Effector memory CD8-positive, alpha-beta T cell (primary cell): ENCODE measurements at regions not wholly inside any gene's neighbourhood (a gene's known extent, or its start where the extent isn't known, plus 50 kb on each side); places are given as distances from the start of the nearest gene placed in this dataset.
"Not testable (repeated sequence)": the region's sequence is repeated elsewhere in the genome, so short reads cannot be mapped to it uniquely, and the experiment has no call there.

Experiments
- ATAC-seq: fragments of 150-1000 bp; cut with Tn5 transposase; replicated peaks from 2 replicates; pipeline ENCODE4 v1.10.0; 2021; ENCODE audit warnings: mild to moderate bottlenecking, moderate library complexity
- DNase-seq, 3 experiments: peaks; one replicate each; pipeline ENCODE4 v3.0.0; 2021
- H3K27ac Mint-ChIP-seq, 2 donors: one replicate each; pipeline ENCODE4 v1.8.0; 2022; ENCODE audit warnings: mild to moderate bottlenecking in 2 of 2, mixed read lengths in 2 of 2, moderate library complexity in 2 of 2
- H3K27me3 Mint-ChIP-seq, 2 donors: one replicate each; pipeline ENCODE4 v1.8.0; 2022; ENCODE audit warnings: mixed read lengths in 2 of 2
- H3K36me3 Mint-ChIP-seq: one replicate; pipeline ENCODE4 v1.8.0; 2022; ENCODE audit warnings: mild to moderate bottlenecking, moderate library complexity, mixed read lengths; ENCODE audit not compliant: insufficient read depth
- H3K4me1 Mint-ChIP-seq, 2 donors: one replicate each; pipeline ENCODE4 v1.8.0; 2022; ENCODE audit warnings: low read depth in 2 of 2, mixed read lengths in 2 of 2
- H3K4me3 Mint-ChIP-seq, 2 donors: one replicate each; pipeline ENCODE4 v1.8.0; 2022; ENCODE audit warnings: mild to moderate bottlenecking in 2 of 2, mixed read lengths in 2 of 2, moderate library complexity in 2 of 2
- H3K9me3 Mint-ChIP-seq, 2 donors: one replicate each; pipeline ENCODE4 v1.8.0; 2022; ENCODE audit warnings: mixed read lengths in 2 of 2

DNA sequence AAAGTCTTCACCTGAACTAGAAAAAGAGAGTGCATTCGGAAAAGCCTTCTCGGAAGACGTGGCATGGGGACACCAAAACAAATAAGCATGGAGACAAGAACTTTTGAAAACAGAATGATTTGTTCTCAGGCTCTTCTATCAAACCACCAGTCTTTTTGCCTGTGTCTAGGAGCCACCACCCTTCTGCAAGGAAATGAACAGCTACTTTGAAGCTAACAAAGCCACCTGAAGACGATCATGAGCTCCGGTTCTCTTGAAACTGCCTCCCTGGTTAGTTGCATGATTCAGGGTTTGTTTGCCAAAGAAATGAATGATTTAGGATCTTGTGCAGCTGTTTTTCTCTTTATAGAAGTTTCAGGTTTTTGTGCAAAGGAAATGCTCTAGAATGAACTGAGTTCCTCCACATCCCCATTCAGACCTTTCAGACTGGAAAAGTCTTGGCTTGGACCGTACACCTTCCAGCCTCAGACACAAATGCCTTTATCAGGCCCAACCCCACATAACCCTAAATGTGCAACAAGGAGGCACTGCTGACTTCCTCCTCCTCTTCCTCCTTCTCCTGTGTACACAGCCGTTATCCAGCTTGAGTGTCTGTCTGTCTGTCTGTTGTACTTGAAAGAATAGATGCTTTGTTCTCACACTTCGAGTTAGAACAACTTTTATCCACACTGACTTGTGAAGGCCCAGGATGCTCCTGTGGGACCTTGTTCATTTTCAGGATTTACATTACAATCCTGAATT is 334.8 kb upstream of the KLF3 start:
- H3K4me1 Mint-ChIP-seq = peaks cover 0 to 5% of the 10 kb centered on the region in 2 donors
- no peak overlapping the region for H3K4me3 Mint-ChIP-seq
- H3K9me3 Mint-ChIP-seq = no peaks in the 10 kb centered on the region
- no peaks in the 10 kb centered on the region for H3K36me3 Mint-ChIP-seq
- no peak for ATAC-seq
- H3K27ac Mint-ChIP-seq = peak overlapping the region in 1 of 2 donors; percentile 31
- DNase-seq = no peak
- no peaks in the 10 kb centered on the region for H3K27me3 Mint-ChIP-seq

DNA sequence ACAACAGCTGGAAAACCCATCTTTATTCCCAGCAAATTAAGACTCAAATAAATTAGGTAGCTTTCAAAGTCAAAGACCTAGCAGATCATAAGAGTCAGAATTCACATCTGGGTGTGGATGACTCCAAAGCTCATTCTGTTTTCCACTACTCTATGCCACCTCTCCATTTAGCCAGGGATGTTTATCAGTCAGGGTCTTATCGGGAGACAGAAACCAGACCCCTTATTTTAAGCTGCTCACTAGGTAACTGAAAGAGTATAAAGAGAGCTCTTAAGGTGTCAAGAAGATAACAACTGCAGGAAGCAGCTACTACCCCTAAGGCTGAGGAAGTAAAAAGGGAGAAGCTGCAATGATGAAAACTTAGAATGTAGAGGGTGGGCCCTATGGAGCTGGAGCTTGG is 333.7 kb upstream of the KLF3 start:
- ATAC-seq (no peak), DNase-seq (no peak)
- no peak overlapping the region for H3K27ac Mint-ChIP-seq
- H3K4me1 Mint-ChIP-seq = peaks cover 3 to 13% of the 10 kb centered on the region in 2 donors
- no peaks in the 10 kb centered on the region for H3K9me3 Mint-ChIP-seq
- H3K4me3 Mint-ChIP-seq = no peak overlapping the region
- peaks cover 3% of the 10 kb centered on the region for H3K36me3 Mint-ChIP-seq
- no peaks in the 10 kb centered on the region for H3K27me3 Mint-ChIP-seq

DNA sequence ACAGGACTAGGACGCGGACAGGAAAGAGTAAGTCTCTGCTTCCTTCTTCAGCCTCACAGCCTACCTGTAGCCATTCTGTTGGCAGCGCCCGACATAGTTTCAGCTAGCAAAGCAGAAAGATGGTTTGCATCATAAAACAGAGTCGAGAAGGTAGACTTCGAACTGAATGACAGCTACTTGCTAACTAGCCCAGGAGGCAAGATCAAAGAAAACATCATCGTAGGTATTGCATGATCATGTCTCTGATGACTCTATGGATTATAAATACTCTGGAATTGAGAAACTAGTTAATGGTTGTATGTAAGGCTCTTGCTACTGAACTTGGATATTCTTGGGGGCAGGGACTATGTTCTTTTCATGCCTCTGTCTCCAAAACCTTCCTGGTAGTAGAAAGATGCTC is 333.1 kb upstream of the KLF3 start:
- no peak overlapping the region for H3K4me3 Mint-ChIP-seq
- no peak overlapping the region for H3K27ac Mint-ChIP-seq
- DNase-seq = no peak
- ATAC-seq = no peak
- H3K36me3 Mint-ChIP-seq = peaks cover 6% of the 10 kb centered on the region
- no peaks in the 10 kb centered on the region for H3K27me3 Mint-ChIP-seq
- no peaks in the 10 kb centered on the region for H3K9me3 Mint-ChIP-seq
- H3K4me1 Mint-ChIP-seq = peaks cover 7 to 18% of the 10 kb centered on the region in 2 donors

DNA sequence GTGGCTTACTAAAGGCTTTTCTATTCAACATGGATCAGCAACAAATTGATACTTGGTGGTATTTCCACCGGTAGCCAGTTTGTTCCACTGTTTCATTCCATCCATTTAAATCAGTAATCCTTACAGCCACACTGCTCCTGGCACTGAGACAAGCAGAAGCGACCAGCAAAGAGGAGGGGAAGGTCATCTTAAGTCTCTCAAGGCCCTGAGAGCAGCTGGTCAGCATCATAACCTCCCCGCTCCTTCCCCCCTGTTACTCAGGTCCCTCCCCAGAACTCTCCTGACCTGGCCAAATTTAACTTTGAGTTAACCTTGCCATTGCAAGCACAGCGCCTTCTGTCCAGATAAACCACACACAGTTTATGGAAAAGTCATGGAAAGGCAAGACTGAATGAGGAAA is 331.3 kb upstream of the KLF3 start:
- peaks cover 6% of the 10 kb centered on the region for H3K36me3 Mint-ChIP-seq
- no peak overlapping the region for H3K4me3 Mint-ChIP-seq
- H3K4me1 Mint-ChIP-seq = peaks cover 7 to 18% of the 10 kb centered on the region in 2 donors
- no peak overlapping the region for H3K27ac Mint-ChIP-seq
- no peak for DNase-seq
- no peak for ATAC-seq
- H3K9me3 Mint-ChIP-seq = peaks cover 0 to 1% of the 10 kb centered on the region in 2 donors
- H3K27me3 Mint-ChIP-seq = no peaks in the 10 kb centered on the region

DNA sequence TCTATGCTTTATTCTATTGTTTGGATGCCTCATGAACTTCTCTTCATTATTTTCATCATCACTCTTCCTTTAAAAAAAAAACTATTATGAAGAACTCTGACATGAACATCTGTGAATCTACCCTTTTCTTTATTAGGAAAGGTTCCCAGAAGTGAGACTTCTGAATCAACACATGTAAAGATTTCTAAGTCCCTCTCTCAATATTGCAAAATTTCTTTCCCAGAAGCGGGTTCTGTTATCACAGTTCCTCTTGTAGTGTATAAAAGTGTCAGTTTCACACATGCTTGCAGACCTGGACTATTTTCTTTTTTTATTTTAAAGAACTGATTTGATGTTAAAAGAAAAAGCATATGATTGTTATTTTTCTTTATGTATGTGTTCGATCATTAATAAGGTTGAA is 330.8 kb upstream of the KLF3 start:
- H3K36me3 Mint-ChIP-seq = peaks cover 6% of the 10 kb centered on the region
- no peak for DNase-seq
- H3K4me1 Mint-ChIP-seq = peaks cover 7 to 15% of the 10 kb centered on the region in 2 donors
- no peaks in the 10 kb centered on the region for H3K27me3 Mint-ChIP-seq
- H3K4me3 Mint-ChIP-seq = no peak overlapping the region
- H3K9me3 Mint-ChIP-seq = peaks cover 2 to 6% of the 10 kb centered on the region in 2 donors
- ATAC-seq = no peak
- H3K27ac Mint-ChIP-seq = no peak overlapping the region

DNA sequence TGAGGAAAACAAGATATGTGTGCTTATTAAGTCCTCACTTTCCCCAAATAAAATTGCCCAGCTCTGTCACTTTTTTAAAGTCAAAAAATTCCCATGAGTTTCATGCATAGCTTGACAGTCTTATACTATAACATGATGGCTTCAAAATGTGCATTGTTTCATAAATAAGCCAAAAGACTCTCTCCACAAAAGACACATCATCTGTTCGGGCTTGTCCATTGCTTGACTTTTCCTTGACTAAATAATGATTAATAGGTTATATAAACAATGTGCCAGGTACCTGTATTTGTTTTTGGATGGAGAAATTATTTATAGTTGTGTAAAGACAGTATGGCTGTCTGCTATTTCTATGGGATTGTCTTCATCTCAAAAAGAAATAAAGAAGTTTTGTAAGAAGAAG is 329.2 kb upstream of the KLF3 start:
- Mint-ChIP-seq H3K27me3 (no peaks in the 10 kb centered on the region), H3K36me3 (peaks cover 6% of the 10 kb centered on the region), H3K9me3 (peaks cover 8 to 13% of the 10 kb centered on the region in 2 donors), H3K4me1 (peaks cover 7 to 13% of the 10 kb centered on the region in 2 donors), H3K4me3 (peak overlapping the region in 1 of 2 donors; percentile 13), H3K27ac (no peak overlapping the region)
- DNase-seq = no peak
- ATAC-seq = no peak

DNA sequence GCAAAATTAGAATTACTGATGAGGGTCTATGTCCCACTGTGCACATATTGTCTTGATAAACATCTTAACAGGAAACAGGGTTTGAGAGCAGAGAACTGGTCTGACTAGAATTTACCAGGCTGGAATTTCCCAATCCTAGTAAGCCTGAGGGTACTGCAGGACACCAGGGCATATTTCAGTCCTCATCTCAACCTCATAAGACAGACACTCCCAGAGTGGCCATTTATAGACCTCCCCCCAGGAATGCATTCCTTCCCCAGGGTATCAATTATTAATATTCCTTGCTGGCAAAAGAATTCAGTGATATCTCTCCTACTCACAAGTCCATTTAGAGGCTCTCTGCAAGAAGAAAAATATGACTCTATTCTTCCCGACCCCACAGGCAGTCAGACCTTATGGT is 325.1 kb upstream of the KLF3 start:
- not testable (repeated sequence) for H3K27ac Mint-ChIP-seq, H3K4me3 Mint-ChIP-seq, ATAC-seq, DNase-seq, H3K27me3 Mint-ChIP-seq, H3K36me3 Mint-ChIP-seq
- Mint-ChIP-seq H3K4me1 (peaks cover 7 to 13% of the 10 kb centered on the region in 2 donors), H3K9me3 (peaks cover 8 to 13% of the 10 kb centered on the region in 2 donors)

DNA sequence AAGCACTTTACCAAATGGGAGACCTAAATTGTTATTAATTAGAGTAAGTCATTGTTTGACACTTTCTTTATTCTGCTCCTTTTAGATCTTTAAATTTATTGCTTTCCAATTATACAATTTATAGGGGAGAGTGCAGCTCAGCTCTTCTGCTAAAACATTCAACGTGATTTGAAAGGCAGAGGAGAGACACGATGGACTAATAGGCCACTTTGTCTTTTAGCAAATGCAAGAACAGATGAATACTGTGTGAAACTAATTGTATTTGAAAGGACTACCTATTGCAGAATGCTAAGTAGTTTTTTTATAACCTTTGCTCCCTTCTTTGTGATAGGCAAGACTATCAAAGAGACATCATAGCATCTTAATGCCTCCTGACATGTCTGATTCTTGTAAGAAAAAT is 320.4 kb upstream of the KLF3 start:
- H3K27ac Mint-ChIP-seq = no peak overlapping the region

DNA sequence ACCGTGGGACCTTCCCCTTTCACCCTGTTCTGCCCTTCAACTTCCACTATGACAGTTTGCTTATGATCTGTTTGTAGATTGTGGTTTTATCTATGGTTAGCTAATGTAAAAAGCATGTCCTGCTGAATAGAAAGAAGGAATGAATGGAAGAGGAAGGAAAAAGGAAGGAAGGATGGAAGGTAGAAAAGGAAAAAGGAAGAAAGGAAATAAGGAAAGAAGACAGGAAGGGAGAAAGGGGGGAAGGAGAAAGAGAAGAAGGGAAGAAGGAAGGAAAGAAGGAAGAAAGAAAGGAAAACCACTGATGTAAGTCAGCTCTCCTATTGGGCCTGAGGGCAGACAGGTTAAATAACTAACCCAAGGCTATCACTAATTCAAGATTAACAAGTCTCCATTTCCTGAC is 319.1 kb upstream of the KLF3 start:
- no peak overlapping the region for H3K4me3 Mint-ChIP-seq
- no peaks in the 10 kb centered on the region for H3K36me3 Mint-ChIP-seq
- ATAC-seq = no peak
- H3K4me1 Mint-ChIP-seq = no peaks in the 10 kb centered on the region
- no peak overlapping the region for H3K27ac Mint-ChIP-seq
- DNase-seq = no peak
- peaks cover 2 to 12% of the 10 kb centered on the region in 2 donors for H3K27me3 Mint-ChIP-seq
- peaks cover 2 to 9% of the 10 kb centered on the region in 2 donors for H3K9me3 Mint-ChIP-seq

More for the DNA sequence above, 320.4 kb upstream of the KLF3 start:
- no peaks in the 10 kb centered on the region for H3K4me1 Mint-ChIP-seq
- no peak for ATAC-seq
- no peak overlapping the region for H3K4me3 Mint-ChIP-seq
- DNase-seq = no peak
- peaks cover 0 to 12% of the 10 kb centered on the region in 2 donors for H3K27me3 Mint-ChIP-seq
- peaks cover 5 to 12% of the 10 kb centered on the region in 2 donors for H3K9me3 Mint-ChIP-seq
- no peaks in the 10 kb centered on the region for H3K36me3 Mint-ChIP-seq

DNA sequence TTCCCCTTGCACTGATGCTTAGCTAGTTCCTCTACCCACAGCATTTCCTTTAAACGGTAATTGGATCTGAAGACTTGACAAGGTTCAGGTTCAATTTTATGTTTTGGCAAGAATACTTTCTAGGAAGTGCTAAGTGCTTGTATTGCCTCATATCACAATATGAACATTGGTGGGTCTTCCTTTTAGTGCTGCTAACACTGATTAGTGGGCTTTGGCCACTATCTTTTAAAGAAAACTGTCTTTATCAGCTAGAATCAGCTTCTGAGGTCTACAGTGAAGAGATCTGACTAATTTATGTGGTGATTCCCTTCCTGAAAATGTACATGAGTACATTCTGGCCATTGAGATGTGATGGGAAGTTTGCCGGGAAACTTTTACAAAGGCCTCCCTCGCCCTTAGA is 316.7 kb upstream of the KLF3 start:
- H3K27ac Mint-ChIP-seq = no peak overlapping the region
- H3K4me1 Mint-ChIP-seq = no peaks in the 10 kb centered on the region
- ATAC-seq = no peak
- peaks cover 2 to 21% of the 10 kb centered on the region in 2 donors for H3K9me3 Mint-ChIP-seq
- DNase-seq = no peak
- no peaks in the 10 kb centered on the region for H3K36me3 Mint-ChIP-seq
- peaks cover 12 to 14% of the 10 kb centered on the region in 2 donors for H3K27me3 Mint-ChIP-seq
- H3K4me3 Mint-ChIP-seq = no peak overlapping the region

DNA sequence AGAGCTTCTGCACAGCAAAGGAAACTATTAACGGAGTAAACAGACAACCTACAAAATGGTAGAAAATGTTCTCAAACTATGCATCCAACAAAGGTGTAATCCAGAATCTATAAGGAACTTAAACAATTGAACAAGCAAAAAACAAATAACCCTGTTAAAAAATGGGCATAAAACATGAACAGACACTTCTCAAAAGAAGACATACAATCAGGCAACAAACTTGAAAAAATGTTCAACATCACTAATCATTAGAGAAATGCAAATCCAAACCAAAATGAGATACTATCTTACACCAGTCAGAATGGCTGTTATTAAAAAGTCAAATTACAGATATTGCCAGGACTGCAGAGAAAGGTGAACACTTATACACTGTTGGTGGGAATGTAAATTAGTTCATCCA is 309.6 kb upstream of the KLF3 start:
- Mint-ChIP-seq H3K27ac (no peak overlapping the region), H3K9me3 (peaks cover 0 to 13% of the 10 kb centered on the region in 2 donors), H3K36me3 (no peaks in the 10 kb centered on the region), H3K27me3 (peaks cover 0 to 14% of the 10 kb centered on the region in 2 donors), H3K4me1 (no peaks in the 10 kb centered on the region), H3K4me3 (no peak overlapping the region)
- no peak for DNase-seq
- no peak for ATAC-seq

DNA sequence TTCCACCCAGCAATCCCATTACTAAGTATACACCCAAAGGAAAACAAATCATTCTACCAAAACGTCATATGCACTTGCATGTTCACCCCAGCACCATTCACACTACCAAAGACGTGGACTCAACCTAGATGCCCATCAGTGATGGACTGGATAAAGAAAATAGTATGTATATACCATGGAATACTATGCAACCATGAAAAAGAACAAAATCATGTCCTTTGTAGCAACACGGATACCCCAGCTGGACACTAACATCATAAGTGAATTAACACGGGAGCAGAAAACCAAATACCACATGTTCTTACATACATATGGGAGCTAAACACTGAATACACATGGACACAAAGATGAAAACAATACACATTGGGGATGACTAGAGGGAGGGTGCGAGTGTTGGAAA is 309.1 kb upstream of the KLF3 start:
- no peaks in the 10 kb centered on the region for H3K36me3 Mint-ChIP-seq
- no peak overlapping the region for H3K4me3 Mint-ChIP-seq
- peaks cover 0 to 13% of the 10 kb centered on the region in 2 donors for H3K9me3 Mint-ChIP-seq
- no peaks in the 10 kb centered on the region for H3K4me1 Mint-ChIP-seq
- H3K27ac Mint-ChIP-seq = no peak overlapping the region
- H3K27me3 Mint-ChIP-seq = peaks cover 0 to 13% of the 10 kb centered on the region in 2 donors
- ATAC-seq (no peak), DNase-seq (no peak)

DNA sequence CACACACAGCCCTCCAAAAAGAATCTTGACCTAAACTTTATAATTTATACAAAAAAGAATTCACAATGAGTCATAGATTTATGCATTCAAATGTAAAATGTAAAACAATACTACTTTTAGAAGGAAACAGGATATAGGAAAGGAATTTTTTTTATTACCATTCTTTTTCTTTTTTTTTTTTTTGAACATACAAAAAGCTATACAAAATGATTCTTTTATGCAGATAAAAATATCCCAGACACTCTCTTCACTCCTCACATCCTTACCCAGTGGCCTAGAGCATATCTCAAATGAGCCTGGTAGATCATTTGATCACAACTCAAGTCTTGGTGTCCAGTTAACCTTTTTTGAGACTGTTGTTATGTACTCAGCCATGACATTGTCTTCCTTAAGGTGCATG is 307.3 kb upstream of the KLF3 start:
- no peaks in the 10 kb centered on the region for H3K36me3 Mint-ChIP-seq
- H3K4me3 Mint-ChIP-seq = no peak overlapping the region
- ATAC-seq (no peak), DNase-seq (no peak)
- H3K27ac Mint-ChIP-seq = no peak overlapping the region
- peaks cover 0 to 1% of the 10 kb centered on the region in 2 donors for H3K4me1 Mint-ChIP-seq
- no peaks in the 10 kb centered on the region for H3K9me3 Mint-ChIP-seq
- H3K27me3 Mint-ChIP-seq = no peaks in the 10 kb centered on the region

DNA sequence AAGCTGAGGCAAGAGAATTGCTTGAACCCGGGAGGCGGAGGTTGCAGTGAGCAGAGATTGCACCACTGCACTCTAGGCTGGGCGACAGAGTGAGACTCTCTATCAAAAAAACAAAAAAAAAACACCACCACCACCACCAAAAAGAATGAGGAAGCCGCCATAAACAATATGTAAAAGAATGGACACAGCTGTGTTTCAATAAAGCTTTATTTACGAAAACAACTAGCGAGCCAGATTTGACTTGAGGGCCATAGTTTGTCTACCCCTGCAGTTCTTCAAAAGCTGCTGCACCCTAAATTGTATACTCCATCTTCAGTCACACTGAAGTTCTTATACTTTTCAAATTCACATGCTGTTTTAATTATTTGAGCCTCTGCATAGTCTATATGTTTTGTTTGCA is 306.5 kb upstream of the KLF3 start:
- no peaks in the 10 kb centered on the region for H3K36me3 Mint-ChIP-seq
- H3K4me1 Mint-ChIP-seq = peaks cover 0 to 1% of the 10 kb centered on the region in 2 donors
- ATAC-seq (no peak), DNase-seq (no peak)
- H3K27me3 Mint-ChIP-seq = no peaks in the 10 kb centered on the region
- H3K4me3 Mint-ChIP-seq = no peak overlapping the region
- no peaks in the 10 kb centered on the region for H3K9me3 Mint-ChIP-seq
- no peak overlapping the region for H3K27ac Mint-ChIP-seq
